ENCODE measurements at regions not wholly inside any gene's neighbourhood (a gene's known extent, or its start where the extent isn't known, plus 50 kb on each side); places are given as distances from the start of the nearest gene placed in this dataset.

- no peak overlapping the region for H2BK5ac ChIP-seq (ENCODE audit: low read depth, low read length, poor library complexity, severe bottlenecking)
These were observed 251.7 kb upstream of the TENM3 start for GRCh38 chr4:181991369-181992108.

More at GRCh38 chr4:181991369-181992108, 251.7 kb upstream of the TENM3 start:
- intact Hi-C loops (cut with micrococcal nuclease): no loop called here
- no TSS peak for BruUV-seq (replicated peaks)
- DNase-seq (no peak), ATAC-seq (ENCODE audit: low read depth) (no peak)
- in situ Hi-C loops (cut with MboI; ENCODE audit: low sequenced_read_pairs): no loop called here
- H3K9ac ChIP-seq (ENCODE audit: low read depth, low read length): no peak overlapping the region
- no peak overlapping the region for H2AK9ac ChIP-seq (replicated peaks; ENCODE audit: low read depth, low read length, poor library complexity)
- H2BK120ac ChIP-seq (ENCODE audit: low read depth, low read length): no peak overlapping the region
- TF ChIP-seq NFE2L2 (IDR thresholded peaks at IDR 0.05; ENCODE audit: low read depth, low read length) (no peak), ELK1 (IDR thresholded peaks at IDR 0.05; ENCODE audit: borderline replicate concordance, low read depth, low read length) (no peak), CEBPB (IDR thresholded peaks at IDR 0.05; ENCODE audit: low read depth, low read length) (no peak), CHD1 (IDR thresholded peaks at IDR 0.05; ENCODE audit: low read depth, low read length) (no peak), POLR2A (IDR thresholded peaks at IDR 0.05; ENCODE audit: low read depth, low read length) (no peak), MXI1 (IDR thresholded peaks at IDR 0.05; ENCODE audit: borderline replicate concordance, low read depth, low read length) (no peak), RAD21 (IDR thresholded peaks at IDR 0.05; ENCODE audit: low read length) (no peak), MAFK (IDR thresholded peaks at IDR 0.05; ENCODE audit: low read depth, low read length) (no peak), SMC3 (IDR thresholded peaks at IDR 0.05; ENCODE audit: low read depth, low read length) (no peak), MAZ (IDR thresholded peaks at IDR 0.05; ENCODE audit: borderline replicate concordance, low read depth, low read length) (no peak), CTCF (conservative IDR thresholded peaks at IDR 0.05; ENCODE audit: low read depth, low read length) (no peak), FOS (IDR thresholded peaks at IDR 0.05; ENCODE audit: low read depth, low read length) (no peak), RCOR1 (IDR thresholded peaks at IDR 0.05; ENCODE audit: insufficient replicate concordance, low read length) (no peak)
- H3K79me1 ChIP-seq (ENCODE audit: low read depth in 1 of 2, low read length in 2 of 2): no peaks in the 10 kb centered on the region
- no peaks in the 10 kb centered on the region for H3K27me3 ChIP-seq (ENCODE audit: control insufficient read depth, insufficient read depth, low read length)
- H4K20me1 ChIP-seq (ENCODE audit: insufficient read depth, low read length): no peaks in the 10 kb centered on the region
- no peak overlapping the region for H4K91ac ChIP-seq (ENCODE audit: insufficient read depth, low read depth, low read length)
- H3K9me3 ChIP-seq (ENCODE audit: control insufficient read depth, insufficient read depth, low read length): no peaks in the 10 kb centered on the region
- ChIA-PET CTCF (no interaction called here), POLR2A (ENCODE audit: unreplicated experiment) (no interaction called here)
- no peak overlapping the region for H3K4me2 ChIP-seq (ENCODE audit: low read depth, low read length)
- no peak overlapping the region for H3K18ac ChIP-seq (ENCODE audit: low read depth, low read length)
- no peak overlapping the region for H3K4me3 ChIP-seq (ENCODE audit: insufficient read depth, low read depth, low read length)
- H2AFZ ChIP-seq (replicated peaks; ENCODE audit: low read length, poor library complexity): no peak overlapping the region
- H2AK5ac ChIP-seq (ENCODE audit: low read depth, low read length): no peak overlapping the region
- no peaks in the 10 kb centered on the region for H3K36me3 ChIP-seq (ENCODE audit: control insufficient read depth, insufficient read depth, low read length)
- H3K56ac ChIP-seq (ENCODE audit: extremely low read depth, insufficient read depth, low read length): no peak overlapping the region
- no peak overlapping the region for H4K5ac ChIP-seq (ENCODE audit: low read depth, low read length)
- H2BK15ac ChIP-seq (ENCODE audit: low read depth, low read length): no peak overlapping the region
- dilution Hi-C loops (cut with HindIII; ENCODE audit: low sequenced_read_pairs, unreplicated experiment): no loop called here
- no peak overlapping the region for H3K4ac ChIP-seq (ENCODE audit: low read depth, low read length)
- no peak overlapping the region for H3K27ac ChIP-seq (ENCODE audit: insufficient read depth, low read length)
- no peaks in the 10 kb centered on the region for H3K4me1 ChIP-seq (ENCODE audit: control insufficient read depth, insufficient read depth, low read length)
- H3K9me1 ChIP-seq (ENCODE audit: insufficient read depth, low read length): no peaks in the 10 kb centered on the region
- no peak overlapping the region for H4K8ac ChIP-seq (ENCODE audit: low read depth in 2 of 2, low read length in 2 of 2)
- H2BK20ac ChIP-seq (ENCODE audit: low read depth, low read length): no peak overlapping the region
- H3K23ac ChIP-seq (ENCODE audit: low read depth, low read length): no peak overlapping the region
- 97% methylated on average over 5 of the region's 7 CpGs; no CpG with 5 or more reads in 1 of the 2 experiments for WGBS, 2 experiments (ENCODE audit: extremely low coverage in 2 of 2, insufficient read length in 1 of 2)
- H3K14ac ChIP-seq (replicated peaks; ENCODE audit: low read depth, low read length): no peak overlapping the region

Data from IMR-90 (cell line).